Endothelial cell of umbilical vein (primary cell): ENCODE measurements at regions not wholly inside any gene's neighbourhood (a gene's known extent, or its start where the extent isn't known, plus 50 kb on each side); places are given as distances from the start of the nearest gene placed in this dataset.

Source experiments
- BruUV-seq: library from RNA; stranded (reverse); fragments of 400-500 nt; replicated peaks from 2 replicates; lab custom pipeline; 2021; lab: Mats Ljungman, UMichigan
- CTCF ChIA-PET: fragments of 300-600, 350-600 bp; sonication (Branson Sonifier 250); formaldehyde crosslinking; loops from one replicate; lab custom pipeline; 2021; ENCODE audit warnings: antibody characterized with exemption, inconsistent platforms; lab: Charles Lee
- POLR2A ChIA-PET: fragments of 300-600, 350-600 bp; sonication (Branson Sonifier 250); formaldehyde crosslinking; loops from one replicate; lab custom pipeline; 2021; ENCODE audit warnings: antibody characterized with exemption, inconsistent platforms; lab: Charles Lee
- DNase-seq: peaks from one replicate; pipeline ENCODE4 v3.0.0-alpha.2; 2011; ENCODE audit warnings: low read depth, low spot score
- FAIRE-seq: peaks from 2 replicates; lab custom pipeline; 2011; peaks lifted over from hg19 to GRCh38; lab: Jason Lieb, UNC
- H2AFZ ChIP-seq: 2 replicates; pipeline ENCODE4 v1.6.0; 2012; ENCODE audit warnings: low read depth, low read length, control low read depth, inconsistent platforms
- H3K27ac ChIP-seq: 2 replicates; pipeline ENCODE4 v1.5.1; 2011; ENCODE audit warnings: low read depth, mild to moderate bottlenecking, control low read depth, low read length, moderate library complexity; ENCODE audit not compliant: insufficient read depth
- H3K27me3 ChIP-seq, 2 experiments: 2 replicates each; pipeline versions ENCODE4 v1.6.0 to v1.6.1; 2011; ENCODE audit warnings: low read length in 2 of 2, mixed read lengths in 1 of 2; ENCODE audit not compliant: control insufficient read depth in 2 of 2, insufficient read depth in 2 of 2
- H3K36me3 ChIP-seq, 2 experiments: 2 replicates in 1 of 2; 3 replicates in 1 of 2; pipeline ENCODE4 v1.5.1; 2011; ENCODE audit warnings: low read length in 2 of 2, mild to moderate bottlenecking in 1 of 2, moderate library complexity in 1 of 2; ENCODE audit not compliant: control insufficient read depth in 2 of 2, insufficient read depth in 2 of 2; ENCODE audit errors: extremely low read depth in 1 of 2
- H3K4me1 ChIP-seq: 3 replicates; pipeline ENCODE4 v1.5.1; 2011; ENCODE audit warnings: mild to moderate bottlenecking, low read length; ENCODE audit not compliant: control insufficient read depth, insufficient read depth; ENCODE audit errors: extremely low read depth
- H3K4me2 ChIP-seq: 2 replicates; pipeline ENCODE4 v1.6.1; 2011; ENCODE audit warnings: low read length, control low read depth, mixed read lengths; ENCODE audit not compliant: insufficient read depth
- H3K4me3 ChIP-seq, 3 experiments: fragments of 200-600 bp in 1 of 3; sonication (generic), shearing (Covaris generic) in 1 of 3; replicated peaks in 1 of 3; 2 replicates each; pipeline ENCODE4 v1.5.1; 2011 to 2016; ENCODE audit warnings: control low read depth in 3 of 3, low read length in 3 of 3, mild to moderate bottlenecking in 2 of 3, inconsistent platforms in 1 of 3, low read depth in 1 of 3, moderate library complexity in 1 of 3; ENCODE audit not compliant: insufficient read depth in 1 of 3
- H3K79me2 ChIP-seq: 2 replicates; pipeline ENCODE4 v1.6.0; 2012; ENCODE audit warnings: low read length, inconsistent platforms; ENCODE audit not compliant: control insufficient read depth, insufficient read depth
- H3K9ac ChIP-seq: replicated peaks from 2 replicates; pipeline ENCODE3; 2011; ENCODE audit warnings: low read length, control low read depth; ENCODE audit not compliant: insufficient read depth; ENCODE audit errors: extremely low read depth
- H3K9me1 ChIP-seq: replicated peaks from 3 replicates; pipeline ENCODE4 v1.6.0; 2011; ENCODE audit warnings: mild to moderate bottlenecking, low read length; ENCODE audit not compliant: control insufficient read depth, insufficient read depth; ENCODE audit errors: extremely low read depth
- H3K9me3 ChIP-seq: replicated peaks from 2 replicates; pipeline ENCODE4 v1.5.1; 2012; ENCODE audit warnings: low read length, inconsistent platforms; ENCODE audit not compliant: control insufficient read depth, insufficient read depth
- H4K20me1 ChIP-seq: replicated peaks from 2 replicates; pipeline ENCODE3; 2011; ENCODE audit warnings: mild to moderate bottlenecking, low read length; ENCODE audit not compliant: control insufficient read depth, insufficient read depth; ENCODE audit errors: extremely low read depth
- EZH2 ChIP-seq: IDR thresholded peaks from 2 replicates; pipeline ENCODE4 v1.6.1; 2012; ENCODE audit warnings: borderline replicate concordance, low read depth, mild to moderate bottlenecking, moderate library complexity, low read length, inconsistent platforms; ENCODE audit not compliant: severe bottlenecking
- FOS ChIP-seq: IDR thresholded peaks from 2 replicates; pipeline ENCODE4 v1.6.1; 2011; ENCODE audit warnings: mild to moderate bottlenecking, low read length, moderate library complexity, borderline replicate concordance; ENCODE audit not compliant: insufficient read depth
- GATA2 ChIP-seq: IDR thresholded peaks from 2 replicates; pipeline ENCODE4 v1.7.0; 2011; ENCODE audit warnings: low read depth, mild to moderate bottlenecking, moderate library complexity, mixed read lengths, low read length; ENCODE audit not compliant: insufficient read length, insufficient read depth
- JUN ChIP-seq: IDR thresholded peaks from 2 replicates; pipeline ENCODE4 v1.6.1; 2011; ENCODE audit warnings: borderline replicate concordance, low read depth; ENCODE audit not compliant: insufficient read length, insufficient read depth
- MYC ChIP-seq: IDR thresholded peaks from one replicate; pipeline ENCODE4 v1.6.1; 2011; ENCODE audit warnings: mild to moderate bottlenecking, low read depth, low read length
- POLR2A ChIP-seq: IDR thresholded peaks from 2 replicates; pipeline ENCODE4 v1.6.1; 2012; ENCODE audit warnings: low read depth, mild to moderate bottlenecking, control low read depth, low read length
- POLR2AphosphoS5 ChIP-seq: IDR thresholded peaks from 2 replicates; pipeline ENCODE4 v1.6.1; 2012; ENCODE audit warnings: low read depth, mild to moderate bottlenecking, control low read depth, low read length, moderate library complexity; ENCODE audit not compliant: insufficient read depth
- dilution Hi-C: fragments of 300-500 bp; cut with MboI; formaldehyde crosslinking; loops from one replicate; pipeline ENCODE4 v1.15.0; 2019; ENCODE audit warnings: low sequenced_read_pairs; ENCODE audit not compliant: extremely low pct_ligation_motif_present
- intact Hi-C: fragments of 100-400 bp; cut with micrococcal nuclease; formaldehyde crosslinking; loops from one replicate; pipeline ENCODE4 v1.10.0; 2022
- TF ChIP-seq, protein P1 (sequence below), 2 donors: IDR thresholded peaks; 1 replicate in 1 of 2; 2 replicates in 1 of 2; pipeline ENCODE4 v1.5.1; 2011; ENCODE audit warnings: low read length in 2 of 2, mild to moderate bottlenecking in 2 of 2, moderate library complexity in 2 of 2, control low read depth in 1 of 2, inconsistent platforms in 1 of 2, low read depth in 1 of 2; ENCODE audit not compliant: insufficient read depth in 1 of 2; ENCODE audit errors: extremely low read depth in 1 of 2
- TF ChIP-seq, protein P2 (sequence below): IDR thresholded peaks from 2 replicates; pipeline ENCODE4 v1.6.1; 2011; ENCODE audit not compliant: insufficient read depth, insufficient read length

DNA sequence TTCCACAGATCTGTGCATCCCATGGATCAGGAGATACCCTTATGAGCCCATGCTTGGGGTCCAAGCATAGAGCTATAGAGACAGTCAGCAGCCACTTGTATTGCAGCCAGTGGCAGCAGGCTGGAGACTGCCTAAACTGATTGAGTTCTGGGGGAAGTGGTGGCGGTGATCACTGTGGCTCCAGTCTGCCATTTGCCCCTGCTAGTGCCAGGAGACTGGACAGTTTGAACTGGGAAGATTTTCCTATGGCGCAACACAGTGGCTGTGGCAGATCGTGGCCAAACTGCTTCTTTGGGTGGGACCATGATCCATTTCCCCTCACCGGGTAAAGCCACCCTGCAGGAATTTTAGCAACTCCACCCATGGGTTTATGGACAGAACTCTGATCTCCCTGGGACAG lies 679.7 kb upstream of the SEMA3D start:
- dilution Hi-C loops (no loop called here), intact Hi-C loops (no loop called here)
- no peaks in the 10 kb centered on the region for H3K9me1 ChIP-seq
- no peak overlapping the region for H3K4me3 ChIP-seq
- DNase-seq (no peak), FAIRE-seq (no peak)
- TF ChIP-seq EZH2 (no peak), POLR2A (no peak), FOS (no peak), JUN (no peak), GATA2 (no peak), POLR2AphosphoS5 (no peak), MYC (no peak)
- TF ChIP-seq, protein P1, sequence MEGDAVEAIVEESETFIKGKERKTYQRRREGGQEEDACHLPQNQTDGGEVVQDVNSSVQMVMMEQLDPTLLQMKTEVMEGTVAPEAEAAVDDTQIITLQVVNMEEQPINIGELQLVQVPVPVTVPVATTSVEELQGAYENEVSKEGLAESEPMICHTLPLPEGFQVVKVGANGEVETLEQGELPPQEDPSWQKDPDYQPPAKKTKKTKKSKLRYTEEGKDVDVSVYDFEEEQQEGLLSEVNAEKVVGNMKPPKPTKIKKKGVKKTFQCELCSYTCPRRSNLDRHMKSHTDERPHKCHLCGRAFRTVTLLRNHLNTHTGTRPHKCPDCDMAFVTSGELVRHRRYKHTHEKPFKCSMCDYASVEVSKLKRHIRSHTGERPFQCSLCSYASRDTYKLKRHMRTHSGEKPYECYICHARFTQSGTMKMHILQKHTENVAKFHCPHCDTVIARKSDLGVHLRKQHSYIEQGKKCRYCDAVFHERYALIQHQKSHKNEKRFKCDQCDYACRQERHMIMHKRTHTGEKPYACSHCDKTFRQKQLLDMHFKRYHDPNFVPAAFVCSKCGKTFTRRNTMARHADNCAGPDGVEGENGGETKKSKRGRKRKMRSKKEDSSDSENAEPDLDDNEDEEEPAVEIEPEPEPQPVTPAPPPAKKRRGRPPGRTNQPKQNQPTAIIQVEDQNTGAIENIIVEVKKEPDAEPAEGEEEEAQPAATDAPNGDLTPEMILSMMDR (IDR thresholded peaks at IDR 0.05; ENCODE audit: extremely low read depth in 1 of 2, insufficient read depth in 1 of 2, low read depth in 1 of 2, low read length in 2 of 2): no peak
- TF ChIP-seq, protein P2, sequence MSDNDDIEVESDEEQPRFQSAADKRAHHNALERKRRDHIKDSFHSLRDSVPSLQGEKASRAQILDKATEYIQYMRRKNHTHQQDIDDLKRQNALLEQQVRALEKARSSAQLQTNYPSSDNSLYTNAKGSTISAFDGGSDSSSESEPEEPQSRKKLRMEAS: no peak
- POLR2A ChIA-PET: no interaction called here
- H3K9ac ChIP-seq: no peak overlapping the region
- BruUV-seq: no TSS peak
- H3K9me3 ChIP-seq: no peaks in the 10 kb centered on the region
- H3K36me3 ChIP-seq: no peaks in the 10 kb centered on the region
- H4K20me1 ChIP-seq: no peaks in the 10 kb centered on the region
- no peaks in the 10 kb centered on the region for H3K79me2 ChIP-seq
- H3K4me1 ChIP-seq: no peaks in the 10 kb centered on the region
- H3K27me3 ChIP-seq: no peaks in the 10 kb centered on the region
- no peak overlapping the region for H2AFZ ChIP-seq
- CTCF ChIA-PET: no interaction called here
- no peak overlapping the region for H3K27ac ChIP-seq
- H3K4me2 ChIP-seq: no peak overlapping the region
